ENCODE measurements at regions not wholly inside any gene's neighbourhood (a gene's known extent, or its start where the extent isn't known, plus 50 kb on each side); places are given as distances from the start of the nearest gene placed in this dataset.

DNA sequence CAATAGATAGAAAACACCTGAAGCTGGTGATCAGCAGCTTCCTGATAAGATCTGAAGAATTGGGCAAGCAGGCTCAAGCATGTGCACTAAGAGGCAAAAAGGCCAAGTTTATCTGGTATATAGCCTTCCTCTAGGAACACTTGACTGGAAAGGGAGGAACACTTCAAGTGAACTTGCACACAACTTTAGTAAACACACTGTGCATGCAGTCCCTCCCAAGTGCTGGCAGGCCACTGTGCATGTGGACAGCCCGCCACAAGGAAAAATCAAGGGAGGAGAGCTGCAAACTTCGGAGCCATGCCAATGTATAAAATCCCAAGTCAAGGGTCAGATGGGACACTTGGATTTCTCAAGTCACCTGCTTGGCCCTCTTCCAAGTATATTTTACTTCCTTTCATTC, 645.8 kb upstream of the NDST4 start:
- CTCF ChIA-PET = no interaction called here
- Mint-ChIP-seq H3K27ac (ENCODE audit: unreplicated experiment) (no peak overlapping the region), H3K9me3 (ENCODE audit: unreplicated experiment) (no peaks in the 10 kb centered on the region), H3K4me1 (ENCODE audit: low read depth, unreplicated experiment) (no peaks in the 10 kb centered on the region), H3K36me3 (ENCODE audit: insufficient read depth, unreplicated experiment) (no peaks in the 10 kb centered on the region), H3K27me3 (ENCODE audit: insufficient read depth, unreplicated experiment) (no peaks in the 10 kb centered on the region), H3K4me3 (ENCODE audit: unreplicated experiment) (no peak overlapping the region)
- intact Hi-C loops (cut with micrococcal nuclease; ENCODE audit: unreplicated experiment) = no loop called here
- no peak overlapping the region for H3K4me3 ChIP-seq (ENCODE audit: low read depth, low read length)
- H3K27me3 ChIP-seq (replicated peaks; ENCODE audit: control insufficient read depth, insufficient read depth, low read length) = no peaks in the 10 kb centered on the region
- POLR2A ChIA-PET = no interaction called here
- H3K36me3 ChIP-seq (ENCODE audit: control insufficient read depth, insufficient read depth, low read length) = no peaks in the 10 kb centered on the region
- no peak for DNase-seq
- TF ChIP-seq, protein P1, sequence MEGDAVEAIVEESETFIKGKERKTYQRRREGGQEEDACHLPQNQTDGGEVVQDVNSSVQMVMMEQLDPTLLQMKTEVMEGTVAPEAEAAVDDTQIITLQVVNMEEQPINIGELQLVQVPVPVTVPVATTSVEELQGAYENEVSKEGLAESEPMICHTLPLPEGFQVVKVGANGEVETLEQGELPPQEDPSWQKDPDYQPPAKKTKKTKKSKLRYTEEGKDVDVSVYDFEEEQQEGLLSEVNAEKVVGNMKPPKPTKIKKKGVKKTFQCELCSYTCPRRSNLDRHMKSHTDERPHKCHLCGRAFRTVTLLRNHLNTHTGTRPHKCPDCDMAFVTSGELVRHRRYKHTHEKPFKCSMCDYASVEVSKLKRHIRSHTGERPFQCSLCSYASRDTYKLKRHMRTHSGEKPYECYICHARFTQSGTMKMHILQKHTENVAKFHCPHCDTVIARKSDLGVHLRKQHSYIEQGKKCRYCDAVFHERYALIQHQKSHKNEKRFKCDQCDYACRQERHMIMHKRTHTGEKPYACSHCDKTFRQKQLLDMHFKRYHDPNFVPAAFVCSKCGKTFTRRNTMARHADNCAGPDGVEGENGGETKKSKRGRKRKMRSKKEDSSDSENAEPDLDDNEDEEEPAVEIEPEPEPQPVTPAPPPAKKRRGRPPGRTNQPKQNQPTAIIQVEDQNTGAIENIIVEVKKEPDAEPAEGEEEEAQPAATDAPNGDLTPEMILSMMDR (IDR thresholded peaks at IDR 0.05; ENCODE audit: insufficient read depth in 1 of 2, low read depth in 1 of 2, low read length in 1 of 2, severe bottlenecking in 1 of 2, unreplicated experiment in 1 of 2) = no peak
- H3K9me3 ChIP-seq = no peaks in the 10 kb centered on the region
- no TSS peak for BruUV-seq (replicated peaks)
- H3K4me1 ChIP-seq = no peaks in the 10 kb centered on the region

DNA sequence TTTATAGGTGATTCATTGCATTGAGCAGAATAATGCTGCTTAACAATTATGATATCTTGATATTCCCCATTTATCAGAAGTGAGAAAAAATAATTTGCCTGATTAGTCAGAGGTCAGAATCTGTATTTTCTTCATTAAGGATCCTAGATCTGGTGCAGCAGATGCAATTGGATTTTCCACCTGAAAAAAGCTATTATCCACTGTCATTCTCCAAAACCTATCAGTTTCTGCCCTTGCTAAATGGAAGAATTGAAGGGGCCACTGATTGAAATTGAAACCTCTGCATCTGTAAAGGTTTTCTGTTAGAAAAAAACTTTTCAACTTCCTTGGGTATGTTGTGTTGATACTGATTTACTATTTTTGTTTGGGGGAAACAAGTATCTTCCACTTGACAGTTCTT, 636.0 kb upstream of the NDST4 start:
- no peak for DNase-seq
- Mint-ChIP-seq H3K4me1 (ENCODE audit: low read depth, unreplicated experiment) (no peaks in the 10 kb centered on the region), H3K36me3 (ENCODE audit: insufficient read depth, unreplicated experiment) (no peaks in the 10 kb centered on the region), H3K27me3 (ENCODE audit: insufficient read depth, unreplicated experiment) (no peaks in the 10 kb centered on the region), H3K4me3 (ENCODE audit: unreplicated experiment) (no peak overlapping the region), H3K9me3 (ENCODE audit: unreplicated experiment) (no peaks in the 10 kb centered on the region), H3K27ac (ENCODE audit: unreplicated experiment) (no peak overlapping the region)
- Histone ChIP-seq H3K27me3 (replicated peaks; ENCODE audit: control insufficient read depth, insufficient read depth, low read length) (no peaks in the 10 kb centered on the region), H3K4me3 (ENCODE audit: low read depth, low read length) (no peak overlapping the region), H3K9me3 (no peaks in the 10 kb centered on the region), H3K36me3 (ENCODE audit: control insufficient read depth, insufficient read depth, low read length) (no peaks in the 10 kb centered on the region), H3K4me1 (no peaks in the 10 kb centered on the region)
- TF ChIP-seq, protein P1 (IDR thresholded peaks at IDR 0.05; ENCODE audit: insufficient read depth in 1 of 2, low read depth in 1 of 2, low read length in 1 of 2, severe bottlenecking in 1 of 2, unreplicated experiment in 1 of 2) = no peak
- CTCF ChIA-PET = no interaction called here
- POLR2A ChIA-PET = no interaction called here
- intact Hi-C loops (cut with micrococcal nuclease; ENCODE audit: unreplicated experiment) = no loop called here
- no TSS peak for BruUV-seq (replicated peaks)

DNA sequence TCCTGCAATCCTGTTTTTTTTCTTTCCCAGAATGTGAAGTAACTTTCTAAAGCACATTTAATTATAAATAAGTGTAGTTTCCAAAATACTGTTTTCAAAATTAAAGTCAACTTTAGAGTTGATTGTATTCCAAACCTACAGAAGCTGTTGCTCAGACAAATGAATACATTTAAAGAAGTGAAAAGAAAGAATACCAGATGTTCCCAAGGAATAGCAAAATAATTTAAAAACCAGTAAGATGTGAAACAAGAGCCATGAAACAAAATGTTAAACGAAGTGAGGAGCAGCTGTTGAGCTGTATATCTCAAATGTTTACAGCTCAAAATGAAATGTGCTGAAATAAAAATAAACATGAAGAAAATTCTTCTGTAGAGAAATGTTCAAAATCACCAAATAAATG, 627.4 kb upstream of the NDST4 start:
- Mint-ChIP-seq H3K4me3 (ENCODE audit: unreplicated experiment) (no peak overlapping the region), H3K27me3 (ENCODE audit: insufficient read depth, unreplicated experiment) (no peaks in the 10 kb centered on the region), H3K9me3 (ENCODE audit: unreplicated experiment) (no peaks in the 10 kb centered on the region), H3K4me1 (ENCODE audit: low read depth, unreplicated experiment) (no peaks in the 10 kb centered on the region), H3K36me3 (ENCODE audit: insufficient read depth, unreplicated experiment) (no peaks in the 10 kb centered on the region), H3K27ac (ENCODE audit: unreplicated experiment) (no peak overlapping the region)
- Histone ChIP-seq H3K27me3 (replicated peaks; ENCODE audit: control insufficient read depth, insufficient read depth, low read length) (no peaks in the 10 kb centered on the region), H3K4me1 (no peaks in the 10 kb centered on the region), H3K9me3 (no peaks in the 10 kb centered on the region), H3K36me3 (ENCODE audit: control insufficient read depth, insufficient read depth, low read length) (no peaks in the 10 kb centered on the region), H3K4me3 (ENCODE audit: low read depth, low read length) (no peak overlapping the region)
- intact Hi-C loops (cut with micrococcal nuclease; ENCODE audit: unreplicated experiment) = no loop called here
- POLR2A ChIA-PET = no interaction called here
- TF ChIP-seq, protein P1 (IDR thresholded peaks at IDR 0.05; ENCODE audit: insufficient read depth in 1 of 2, low read depth in 1 of 2, low read length in 1 of 2, severe bottlenecking in 1 of 2, unreplicated experiment in 1 of 2) = no peak
- no peak for DNase-seq
- CTCF ChIA-PET = no interaction called here
- BruUV-seq (replicated peaks) = no TSS peak
